ENCODE measurements at regions not wholly inside any gene's neighbourhood (a gene's known extent, or its start where the extent isn't known, plus 50 kb on each side); places are given as distances from the start of the nearest gene placed in this dataset.
"Not testable (repeated sequence)": the region's sequence is repeated elsewhere in the genome, so short reads cannot be mapped to it uniquely, and the experiment has no call there.

GRCh38 chr6:67768972-67769371 lies 866.1 kb upstream of the ADGRB3 start:
- Histone ChIP-seq H3K27ac (no peak overlapping the region), H3K36me3 (no peaks in the 10 kb centered on the region), H3K4me1 (replicated peaks) (no peaks in the 10 kb centered on the region), H3K27me3 (replicated peaks; ENCODE audit: insufficient read depth) (no peaks in the 10 kb centered on the region), H3K4me3 (no peak overlapping the region), H3K9me3 (no peaks in the 10 kb centered on the region)
- intact Hi-C loops (cut with DNase I), result no loop called here
- DNase-seq (ENCODE audit: low spot score), result no peak
- TF ChIP-seq POLR2A (IDR thresholded peaks at IDR 0.05) (no peak), POLR2AphosphoS5 (IDR thresholded peaks at IDR 0.05) (no peak), CTCF (IDR thresholded peaks at IDR 0.05) (no peak)

GRCh38 chr6:67767046-67767822 lies 867.8 kb upstream of the ADGRB3 start:
- H3K27ac ChIP-seq; H3K4me3 ChIP-seq; H3K27me3 ChIP-seq (replicated peaks; ENCODE audit: insufficient read depth); H3K9me3 ChIP-seq; intact Hi-C loops (cut with DNase I); DNase-seq (ENCODE audit: low spot score); H3K36me3 ChIP-seq; H3K4me1 ChIP-seq (replicated peaks): not testable (repeated sequence)
- WGBS, result 90% methylated on average over 4 of the region's 4 CpGs

GRCh38 chr6:67766057-67766456 lies 869.0 kb upstream of the ADGRB3 start:
- TF ChIP-seq POLR2A (IDR thresholded peaks at IDR 0.05) (no peak), POLR2AphosphoS5 (IDR thresholded peaks at IDR 0.05) (no peak), CTCF (IDR thresholded peaks at IDR 0.05) (no peak)
- no peaks in the 10 kb centered on the region for H3K4me1 ChIP-seq (replicated peaks)
- WGBS, result 55% methylated on average over 1 of the region's 1 CpG
- H3K27me3 ChIP-seq (replicated peaks; ENCODE audit: insufficient read depth), result no peaks in the 10 kb centered on the region
- H3K36me3 ChIP-seq, result no peaks in the 10 kb centered on the region
- intact Hi-C loops (cut with DNase I), result no loop called here
- H3K27ac ChIP-seq, result no peak overlapping the region
- DNase-seq (ENCODE audit: low spot score), result no peak
- H3K9me3 ChIP-seq, result no peaks in the 10 kb centered on the region
- no peak overlapping the region for H3K4me3 ChIP-seq

GRCh38 chr6:67759001-67759400 lies 876.1 kb upstream of the ADGRB3 start:
- WGBS, result 66% methylated on average over 1 of the region's 1 CpG

GRCh38 chr6:67757465-67758033 lies 877.5 kb upstream of the ADGRB3 start:
- DNase-seq (ENCODE audit: low spot score), result no peak
- Histone ChIP-seq H3K36me3 (no peaks in the 10 kb centered on the region), H3K4me3 (no peak overlapping the region), H3K4me1 (replicated peaks) (no peaks in the 10 kb centered on the region), H3K27ac (no peak overlapping the region), H3K27me3 (replicated peaks; ENCODE audit: insufficient read depth) (no peaks in the 10 kb centered on the region), H3K9me3 (no peaks in the 10 kb centered on the region)
- TF ChIP-seq CTCF (IDR thresholded peaks at IDR 0.05), result no peak
- WGBS, result 81% methylated on average over 3 of the region's 3 CpGs
- intact Hi-C loops (cut with DNase I), result no loop called here

More at GRCh38 chr6:67759001-67759400, 876.1 kb upstream of the ADGRB3 start:
- Histone ChIP-seq H3K36me3 (no peaks in the 10 kb centered on the region), H3K27me3 (replicated peaks; ENCODE audit: insufficient read depth) (no peaks in the 10 kb centered on the region), H3K4me3 (no peak overlapping the region), H3K4me1 (replicated peaks) (no peaks in the 10 kb centered on the region), H3K9me3 (no peaks in the 10 kb centered on the region), H3K27ac (no peak overlapping the region)
- DNase-seq (ENCODE audit: low spot score), result no peak
- TF ChIP-seq POLR2A (IDR thresholded peaks at IDR 0.05), result no peak
- no peak for TF ChIP-seq CTCF (IDR thresholded peaks at IDR 0.05)
- no peak for TF ChIP-seq POLR2AphosphoS5 (IDR thresholded peaks at IDR 0.05)
- intact Hi-C loops (cut with DNase I), result no loop called here

All from prostate gland (tissue), 2 donors.